T1000 (cell line): ENCODE measurements at regions not wholly inside any gene's neighbourhood (a gene's known extent, or its start where the extent isn't known, plus 50 kb on each side); places are given as distances from the start of the nearest gene placed in this dataset.

ENCODE experiments used
- DNase-seq: peaks from one replicate; lab custom pipeline; 2025; ENCODE audit warnings: mixed read lengths; lab: John Stamatoyannopoulos, UW

GRCh38 chr5:178808886-178809285, 50.9 kb upstream of the ZNF354B start:
- DNase-seq: no peak

GRCh38 chr5:178801021-178801420, 58.7 kb upstream of the ZNF354B start:
- DNase-seq: no peak

- no peak for DNase-seq
Measured at GRCh38 chr5:178797546-178798440, 62.0 kb upstream of the ZNF354B start.

- DNase-seq: no peak
Measured at GRCh38 chr5:178797101-178797521, 62.6 kb upstream of the ZNF354B start.

- DNase-seq: no peak
Measured at GRCh38 chr5:178796165-178796945, 63.4 kb upstream of the ZNF354B start.

- DNase-seq: no peak
Measured at GRCh38 chr5:178794433-178794832, 64.0 kb upstream of the ZNF354A start.

- no peak for DNase-seq
Measured at GRCh38 chr5:178793696-178794095, 63.2 kb upstream of the ZNF354A start.

GRCh38 chr5:178793151-178793550, 62.7 kb upstream of the ZNF354A start:
- DNase-seq: no peak

- no peak for DNase-seq
Measured at GRCh38 chr5:178791976-178792375, 61.5 kb upstream of the ZNF354A start.

GRCh38 chr5:178790371-178790770, 59.9 kb upstream of the ZNF354A start:
- DNase-seq: no peak

- DNase-seq: no peak
Measured at GRCh38 chr5:178788381-178789085, 58.1 kb upstream of the ZNF354A start.

- DNase-seq: no peak
Measured at GRCh38 chr5:178787889-178788288, 57.4 kb upstream of the ZNF354A start.

- DNase-seq: peak; percentile 31
Measured at GRCh38 chr5:178786859-178787499, 56.5 kb upstream of the ZNF354A start.

GRCh38 chr5:178786417-178786816, 56.0 kb upstream of the ZNF354A start:
- DNase-seq: no peak

- no peak for DNase-seq
Measured at GRCh38 chr5:178785999-178786398, 55.5 kb upstream of the ZNF354A start.

GRCh38 chr5:178784391-178784790, 53.9 kb upstream of the ZNF354A start:
- no peak for DNase-seq

- DNase-seq: no peak
Measured at GRCh38 chr5:178781936-178782335, 51.5 kb upstream of the ZNF354A start.

- DNase-seq: no peak
Measured at GRCh38 chr5:178780581-178781498, 50.4 kb upstream of the ZNF354A start.
